ENCODE measurements at regions not wholly inside any gene's neighbourhood (a gene's known extent, or its start where the extent isn't known, plus 50 kb on each side); places are given as distances from the start of the nearest gene placed in this dataset.

DNA sequence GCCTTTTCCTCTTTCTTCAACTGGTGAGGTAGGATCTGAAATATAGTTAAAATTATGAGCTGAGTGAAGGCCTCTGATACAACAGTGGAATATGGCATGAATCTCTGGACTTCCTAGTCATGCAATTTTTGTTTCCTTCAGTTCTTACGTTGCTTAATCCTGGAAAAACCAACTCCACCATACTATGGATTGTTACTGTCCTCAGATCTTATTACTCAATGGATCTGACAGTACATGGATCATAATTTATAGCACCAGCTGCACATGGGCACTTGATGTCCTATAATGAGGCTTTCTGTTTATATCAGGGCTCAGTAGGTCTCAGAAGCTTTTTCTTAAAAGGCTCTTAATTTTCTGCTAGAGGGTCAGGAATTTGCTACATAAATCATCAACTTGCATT, 1341.0 kb upstream of the EYS start:
- DNase-seq = no peak
- Mint-ChIP-seq H3K27ac (ENCODE audit: unreplicated experiment) (no peak overlapping the region), H3K9me3 (ENCODE audit: low read depth, unreplicated experiment) (peaks cover 9% of the 10 kb centered on the region), H3K4me3 (ENCODE audit: low read depth, unreplicated experiment) (no peak overlapping the region), H3K27me3 (ENCODE audit: unreplicated experiment) (no peaks in the 10 kb centered on the region), H3K4me1 (ENCODE audit: low read depth, unreplicated experiment) (no peaks in the 10 kb centered on the region), H3K36me3 (ENCODE audit: insufficient read depth, unreplicated experiment) (no peaks in the 10 kb centered on the region)
- no TSS peak for BruUV-seq (replicated peaks)
- TF ChIP-seq, protein P1, sequence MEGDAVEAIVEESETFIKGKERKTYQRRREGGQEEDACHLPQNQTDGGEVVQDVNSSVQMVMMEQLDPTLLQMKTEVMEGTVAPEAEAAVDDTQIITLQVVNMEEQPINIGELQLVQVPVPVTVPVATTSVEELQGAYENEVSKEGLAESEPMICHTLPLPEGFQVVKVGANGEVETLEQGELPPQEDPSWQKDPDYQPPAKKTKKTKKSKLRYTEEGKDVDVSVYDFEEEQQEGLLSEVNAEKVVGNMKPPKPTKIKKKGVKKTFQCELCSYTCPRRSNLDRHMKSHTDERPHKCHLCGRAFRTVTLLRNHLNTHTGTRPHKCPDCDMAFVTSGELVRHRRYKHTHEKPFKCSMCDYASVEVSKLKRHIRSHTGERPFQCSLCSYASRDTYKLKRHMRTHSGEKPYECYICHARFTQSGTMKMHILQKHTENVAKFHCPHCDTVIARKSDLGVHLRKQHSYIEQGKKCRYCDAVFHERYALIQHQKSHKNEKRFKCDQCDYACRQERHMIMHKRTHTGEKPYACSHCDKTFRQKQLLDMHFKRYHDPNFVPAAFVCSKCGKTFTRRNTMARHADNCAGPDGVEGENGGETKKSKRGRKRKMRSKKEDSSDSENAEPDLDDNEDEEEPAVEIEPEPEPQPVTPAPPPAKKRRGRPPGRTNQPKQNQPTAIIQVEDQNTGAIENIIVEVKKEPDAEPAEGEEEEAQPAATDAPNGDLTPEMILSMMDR (IDR thresholded peaks at IDR 0.05; ENCODE audit: unreplicated experiment) = no peak
- intact Hi-C loops (cut with micrococcal nuclease; ENCODE audit: unreplicated experiment) = no loop called here
- CTCF ChIA-PET = no interaction called here

GRCh38 chr6:67045076-67045475, 1338.0 kb upstream of the EYS start:
- intact Hi-C loops (cut with micrococcal nuclease; ENCODE audit: unreplicated experiment) = no loop called here
- no TSS peak for BruUV-seq (replicated peaks)
- TF ChIP-seq, protein P1 (IDR thresholded peaks at IDR 0.05; ENCODE audit: unreplicated experiment) = no peak
- no peaks in the 10 kb centered on the region for H3K4me1 Mint-ChIP-seq (ENCODE audit: low read depth, unreplicated experiment)
- H3K36me3 Mint-ChIP-seq (ENCODE audit: insufficient read depth, unreplicated experiment) = no peaks in the 10 kb centered on the region
- CTCF ChIA-PET = no interaction called here
- peaks cover 15% of the 10 kb centered on the region for H3K9me3 Mint-ChIP-seq (ENCODE audit: low read depth, unreplicated experiment)
- no peak overlapping the region for H3K27ac Mint-ChIP-seq (ENCODE audit: unreplicated experiment)
- no peak for DNase-seq
- H3K27me3 Mint-ChIP-seq (ENCODE audit: unreplicated experiment) = no peaks in the 10 kb centered on the region
- H3K4me3 Mint-ChIP-seq (ENCODE audit: low read depth, unreplicated experiment) = no peak overlapping the region

- no peaks in the 10 kb centered on the region for H3K27me3 Mint-ChIP-seq (ENCODE audit: unreplicated experiment)
- H3K36me3 Mint-ChIP-seq (ENCODE audit: insufficient read depth, unreplicated experiment) = no peaks in the 10 kb centered on the region
- CTCF ChIA-PET = no interaction called here
- H3K27ac Mint-ChIP-seq (ENCODE audit: unreplicated experiment) = no peak overlapping the region
- TF ChIP-seq, protein P1 (IDR thresholded peaks at IDR 0.05; ENCODE audit: unreplicated experiment) = no peak
- peaks cover 14% of the 10 kb centered on the region for H3K9me3 Mint-ChIP-seq (ENCODE audit: low read depth, unreplicated experiment)
- H3K4me3 Mint-ChIP-seq (ENCODE audit: low read depth, unreplicated experiment) = no peak overlapping the region
- DNase-seq = no peak
- no peaks in the 10 kb centered on the region for H3K4me1 Mint-ChIP-seq (ENCODE audit: low read depth, unreplicated experiment)
- intact Hi-C loops (cut with micrococcal nuclease; ENCODE audit: unreplicated experiment) = no loop called here
- BruUV-seq (replicated peaks) = no TSS peak
Observed at GRCh38 chr6:67031451-67031850, 1324.4 kb upstream of the EYS start.

GRCh38 chr6:67030861-67031260, 1323.8 kb upstream of the EYS start:
- H3K27me3 Mint-ChIP-seq (ENCODE audit: unreplicated experiment) = no peaks in the 10 kb centered on the region
- H3K4me3 Mint-ChIP-seq (ENCODE audit: low read depth, unreplicated experiment) = no peak overlapping the region
- no peaks in the 10 kb centered on the region for H3K4me1 Mint-ChIP-seq (ENCODE audit: low read depth, unreplicated experiment)
- no TSS peak for BruUV-seq (replicated peaks)
- CTCF ChIA-PET = no interaction called here
- DNase-seq = no peak
- no peak overlapping the region for H3K27ac Mint-ChIP-seq (ENCODE audit: unreplicated experiment)
- no peaks in the 10 kb centered on the region for H3K36me3 Mint-ChIP-seq (ENCODE audit: insufficient read depth, unreplicated experiment)
- intact Hi-C loops (cut with micrococcal nuclease; ENCODE audit: unreplicated experiment) = no loop called here
- TF ChIP-seq, protein P1 (IDR thresholded peaks at IDR 0.05; ENCODE audit: unreplicated experiment) = no peak
- H3K9me3 Mint-ChIP-seq (ENCODE audit: low read depth, unreplicated experiment) = peaks cover 14% of the 10 kb centered on the region

All from Calu3 (cell line).